HG03571 (cell line): ENCODE measurements at regions not wholly inside any gene's neighbourhood (a gene's known extent, or its start where the extent isn't known, plus 50 kb on each side); places are given as distances from the start of the nearest gene placed in this dataset.

Experiments used
- ATAC-seq: cut with Tn5 transposase; IDR thresholded peaks from one replicate; pipeline ENCODE4 v1.9.1; 2021; ENCODE audit not compliant: unreplicated experiment

- ATAC-seq, result no peak
Measured at GRCh38 chr10:83564889-83565588, 574.3 kb upstream of the GHITM start.

- no peak for ATAC-seq
Measured at GRCh38 chr10:83572036-83572435, 567.3 kb upstream of the GHITM start.

- no peak for ATAC-seq
Measured at GRCh38 chr10:83574770-83575169, 564.5 kb upstream of the GHITM start.

- ATAC-seq, result no peak
Measured at GRCh38 chr10:83577421-83577820, 561.9 kb upstream of the GHITM start.

- ATAC-seq, result no peak
Measured at GRCh38 chr10:83580373-83581012, 558.8 kb upstream of the GHITM start.

- ATAC-seq, result no peak
Measured at GRCh38 chr10:83582407-83583095, 556.8 kb upstream of the GHITM start.

GRCh38 chr10:83585686-83586085 lies 553.6 kb upstream of the GHITM start:
- ATAC-seq, result no peak

- no peak for ATAC-seq
Measured at GRCh38 chr10:83592337-83592935, 546.9 kb upstream of the GHITM start.

- no peak for ATAC-seq
Measured at GRCh38 chr10:83603708-83604107, 535.6 kb upstream of the GHITM start.

GRCh38 chr10:83605783-83606630 lies 533.3 kb upstream of the GHITM start:
- no peak for ATAC-seq

- no peak for ATAC-seq
Measured at GRCh38 chr10:83607959-83608745, 531.2 kb upstream of the GHITM start.

GRCh38 chr10:83612050-83612449 lies 527.3 kb upstream of the GHITM start:
- no peak for ATAC-seq

- no peak for ATAC-seq
Measured at GRCh38 chr10:83612746-83613145, 526.6 kb upstream of the GHITM start.

GRCh38 chr10:83617172-83617571 lies 522.1 kb upstream of the GHITM start:
- ATAC-seq, result no peak

GRCh38 chr10:83617692-83618545 lies 521.4 kb upstream of the GHITM start:
- ATAC-seq, result no peak

GRCh38 chr10:83625831-83626360 lies 513.4 kb upstream of the GHITM start:
- no peak for ATAC-seq

- ATAC-seq, result no peak
Measured at GRCh38 chr10:83632701-83633100, 506.6 kb upstream of the GHITM start.

- ATAC-seq, result no peak
Measured at GRCh38 chr10:83633547-83633946, 505.8 kb upstream of the GHITM start.

- no peak for ATAC-seq
Measured at GRCh38 chr10:83636826-83637225, 502.5 kb upstream of the GHITM start.
